ENCODE measurements at regions not wholly inside any gene's neighbourhood (a gene's known extent, or its start where the extent isn't known, plus 50 kb on each side); places are given as distances from the start of the nearest gene placed in this dataset.

DNA sequence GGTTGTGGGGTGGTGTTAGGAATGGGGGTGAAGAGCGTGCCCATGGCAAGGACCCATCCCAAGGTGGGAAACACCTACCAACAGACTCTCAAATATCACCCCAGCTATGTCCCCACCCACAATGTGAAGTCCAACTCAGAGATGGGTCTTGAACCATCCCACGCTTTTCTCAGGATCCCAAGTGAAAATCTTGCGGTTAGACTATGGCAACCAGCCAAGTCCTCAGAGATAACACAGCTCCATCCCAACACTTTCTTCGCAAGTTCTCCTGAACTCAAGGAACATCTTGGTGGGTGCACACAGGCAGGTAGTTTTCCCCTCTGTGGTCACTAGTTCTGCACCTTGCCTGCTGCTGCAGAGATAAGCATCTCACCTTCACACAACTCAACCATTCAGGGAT lies 116.0 kb downstream of the CDC5L start:
- TF ChIP-seq EP300 (IDR thresholded peaks at IDR 0.05) = no peak
- TF ChIP-seq CTCF (IDR thresholded peaks at IDR 0.05) = no peak
- no peak for TF ChIP-seq POLR2A (IDR thresholded peaks at IDR 0.05)
